HepG2 (cell line): ENCODE measurements at regions not wholly inside any gene's neighbourhood (a gene's known extent, or its start where the extent isn't known, plus 50 kb on each side); places are given as distances from the start of the nearest gene placed in this dataset.
"Not testable (repeated sequence)": the region's sequence is repeated elsewhere in the genome, so short reads cannot be mapped to it uniquely, and the experiment has no call there.

Experiments
- ATAC-seq: fragments of 200-7000 bp; cut with Tn5 transposase; 3 replicates; pipeline ENCODE4 v1.9.1; 2020; ENCODE audit warnings: mild to moderate bottlenecking, moderate library complexity
- BruUV-seq: library from RNA; stranded (reverse); fragments of 400-500 nt; replicated peaks from 2 replicates; lab custom pipeline; 2021; lab: Mats Ljungman, UMichigan
- CTCF ChIA-PET: fragments of 300-600 bp; formaldehyde crosslinking; extraction: SDS; loops from one replicate; lab custom pipeline; 2021; ENCODE audit warnings: low total read pairs, inconsistent platforms, low intra/inter-chr PET ratio; lab: Yijun Ruan, JAX
- POLR2A ChIA-PET: fragments of 350-600 bp; sonication (Branson Sonifier 250); formaldehyde crosslinking; loops from one replicate; lab custom pipeline; 2020; ENCODE audit warnings: antibody characterized with exemption, inconsistent platforms; lab: Yijun Ruan, JAX
- DNase-seq: peaks from one replicate; pipeline ENCODE4 v3.0.0-alpha.2; 2015; ENCODE audit warnings: low spot score
- FAIRE-seq: peaks from 3 replicates; lab custom pipeline; 2011; peaks lifted over from hg19 to GRCh38; lab: Jason Lieb, UNC
- H2AFZ ChIP-seq: one replicate; pipeline ENCODE4 v1.6.1; 2011; ENCODE audit warnings: low read length, inconsistent platforms
- H3K27ac ChIP-seq: fragments of 300-600 bp; 3 replicates; pipeline ENCODE4 v1.8.0; 2011; ENCODE audit warnings: mixed run types, mild to moderate bottlenecking, mixed read lengths, low read length, inconsistent platforms; ENCODE audit not compliant: insufficient read depth; ENCODE audit errors: extremely low read length
- H3K27me3 ChIP-seq, 2 experiments: fragments of 200-600 bp in 1 of 2; 2 replicates in 1 of 2; 3 replicates in 1 of 2; pipeline versions ENCODE4 v1.6.0 to v1.8.0; 2011; ENCODE audit warnings: low read length in 2 of 2, mild to moderate bottlenecking in 2 of 2, moderate library complexity in 2 of 2, inconsistent platforms in 1 of 2; ENCODE audit not compliant: insufficient read depth in 2 of 2, control insufficient read depth in 1 of 2
- H3K36me3 ChIP-seq, 2 experiments: fragments of 200-600 bp in 1 of 2; replicated peaks in 1 of 2; 2 replicates in 1 of 2; 3 replicates in 1 of 2; pipeline versions ENCODE4 v1.5.1 to v1.8.0; 2011; ENCODE audit warnings: low read length in 2 of 2, inconsistent platforms in 1 of 2; ENCODE audit not compliant: insufficient read depth in 2 of 2, control insufficient read depth in 1 of 2
- H3K4me1 ChIP-seq: 2 replicates; pipeline ENCODE4 v1.5.1; 2012; ENCODE audit warnings: low read length, inconsistent platforms; ENCODE audit not compliant: insufficient read depth
- H3K4me2 ChIP-seq: 2 replicates; pipeline ENCODE4 v1.6.0; 2011; ENCODE audit warnings: low read depth, low read length, inconsistent platforms
- H3K4me3 ChIP-seq, 3 experiments: fragments of 200-600 bp in 1 of 3; sonication (generic), shearing (Covaris generic) in 1 of 3; replicated peaks in 1 of 3; 2 replicates each; pipeline ENCODE4 v1.5.1; 2011 to 2016; ENCODE audit warnings: low read length in 3 of 3, inconsistent platforms in 2 of 3, low read depth in 2 of 3, mild to moderate bottlenecking in 2 of 3, control low read depth in 1 of 3, mixed read lengths in 1 of 3; ENCODE audit not compliant: insufficient read depth in 1 of 3
- H3K79me2 ChIP-seq: one replicate; pipeline ENCODE4 v1.6.1; 2011; ENCODE audit warnings: low read length, inconsistent platforms; ENCODE audit not compliant: insufficient read depth
- H3K9ac ChIP-seq: 2 replicates; pipeline ENCODE4 v1.6.0; 2011; ENCODE audit warnings: mild to moderate bottlenecking, low read depth, low read length, inconsistent platforms; ENCODE audit not compliant: insufficient read depth
- H3K9me3 ChIP-seq: 2 replicates; pipeline ENCODE4 v1.5.1; 2012; ENCODE audit warnings: mild to moderate bottlenecking, low read length
- H4K20me1 ChIP-seq: 2 replicates; pipeline ENCODE4 v1.6.0; 2011; ENCODE audit warnings: inconsistent platforms, mild to moderate bottlenecking, low read length, moderate library complexity; ENCODE audit not compliant: insufficient read depth
- EP300 ChIP-seq, 3 experiments: sonication (generic) in 1 of 3; formaldehyde crosslinking in 1 of 3; IDR thresholded peaks; 2 replicates each; pipeline versions ENCODE4 v1.5.1 to v1.6.1; 2011 to 2020; ENCODE audit warnings: low read depth in 2 of 3, low read length in 2 of 3, borderline replicate concordance in 1 of 3, improper control_type of control experiment in 1 of 3, mild to moderate bottlenecking in 1 of 3, missing genetic modification reagents in 1 of 3, moderate library complexity in 1 of 3
- HNF4A ChIP-seq: sonication (generic); formaldehyde crosslinking; IDR thresholded peaks from 2 replicates; pipeline ENCODE4 v1.4.0; 2020; ENCODE audit warnings: missing genetic modification reagents
- HNF4G ChIP-seq, 2 experiments: sonication (generic) in 1 of 2; formaldehyde crosslinking in 1 of 2; IDR thresholded peaks; 2 replicates each; pipeline versions ENCODE4 v1.4.0 to v1.6.1; 2011 to 2020; ENCODE audit warnings: borderline replicate concordance in 2 of 2, low read depth in 2 of 2, mild to moderate bottlenecking in 2 of 2, low read length in 1 of 2, missing genetic modification reagents in 1 of 2, moderate library complexity in 1 of 2
- NR2C2 ChIP-seq: sonication (generic); formaldehyde crosslinking; IDR thresholded peaks from 2 replicates; pipeline ENCODE4 v1.4.0; 2020; ENCODE audit warnings: missing genetic modification reagents, mild to moderate bottlenecking, moderate library complexity, borderline replicate concordance
- NR2F1 ChIP-seq, 2 experiments: fragments of 450-650 bp in 1 of 2; formaldehyde crosslinking in 1 of 2; IDR thresholded peaks; 2 replicates each; pipeline versions ENCODE4 v1.5.0 to v1.6.1; 2016 to 2020; ENCODE audit warnings: mild to moderate bottlenecking in 1 of 2, missing compliant biosample characterization in 1 of 2, missing genetic modification reagents in 1 of 2, moderate library complexity in 1 of 2
- POGZ ChIP-seq: sonication (generic); formaldehyde crosslinking; IDR thresholded peaks from 2 replicates; pipeline ENCODE4 v1.4.0; 2020; ENCODE audit warnings: mild to moderate bottlenecking, missing genetic modification reagents
- RARA ChIP-seq: IDR thresholded peaks from 2 replicates; pipeline ENCODE4 v1.6.1; 2016; ENCODE audit warnings: missing genetic modification reagents, missing compliant biosample characterization
- SOX13 ChIP-seq, 3 experiments: fragments of 450-650 bp in 1 of 3; sonication (generic) in 1 of 3; formaldehyde crosslinking in 1 of 3; IDR thresholded peaks in 2 of 3; conservative IDR thresholded peaks in 1 of 3; 2 replicates each; pipeline versions ENCODE4 v1.5.0 to v1.6.1; 2016 to 2020; ENCODE audit warnings: antibody characterized with exemption in 1 of 3, mild to moderate bottlenecking in 1 of 3, missing compliant biosample characterization in 1 of 3, missing genetic modification reagents in 1 of 3, moderate library complexity in 1 of 3
- SOX5 ChIP-seq: IDR thresholded peaks from 2 replicates; pipeline ENCODE4 v1.6.1; 2016; ENCODE audit warnings: borderline replicate concordance
- SOX6 ChIP-seq, 2 experiments: fragments of 450-650 bp in 1 of 2; sonication (generic) in 1 of 2; formaldehyde crosslinking in 1 of 2; IDR thresholded peaks; 2 replicates each; pipeline versions ENCODE4 v1.4.0 to v1.6.1; 2017 to 2020; ENCODE audit warnings: antibody characterized with exemption in 1 of 2, mild to moderate bottlenecking in 1 of 2, missing genetic modification reagents in 1 of 2
- TCF7 ChIP-seq: sonication (generic); IDR thresholded peaks from 2 replicates; pipeline ENCODE4 v1.6.1; 2016; ENCODE audit warnings: antibody characterized with exemption, low read depth
- TRIM24 ChIP-seq: sonication (generic); formaldehyde crosslinking; IDR thresholded peaks from 2 replicates; pipeline ENCODE4 v1.8.0; 2022; ENCODE audit warnings: mild to moderate bottlenecking, missing genetic modification reagents
- ZMYM2 ChIP-seq: sonication (generic); formaldehyde crosslinking; IDR thresholded peaks from 2 replicates; pipeline ENCODE4 v1.8.0; 2022; ENCODE audit warnings: mild to moderate bottlenecking, missing genetic modification reagents
- WGBS: methylation state at CpG from one replicate; pipeline ENCODE4 v1.1.6; 2017; ENCODE audit warnings: low lambda C conversion rate; 5-methylcytosine and 5-hydroxymethylcytosine counted together
- in situ Hi-C: cut with HindIII; loops from 2 replicates; pipeline ENCODE4 v1.10.0; 2017; ENCODE audit warnings: low pct_unique_long_range_greater_than_20kb; ENCODE audit not compliant: extremely low pct_ligation_motif_present
- intact Hi-C: fragments of 100-400 bp; cut with micrococcal nuclease; formaldehyde crosslinking; loops from one replicate; pipeline ENCODE4 v1.10.0; 2022; ENCODE audit not compliant: unreplicated experiment
- TF ChIP-seq, protein P1 (sequence below): IDR thresholded peaks from 2 replicates; pipeline ENCODE4 v1.4.0; 2020; ENCODE audit warnings: mild to moderate bottlenecking, missing genetic modification reagents
- TF ChIP-seq, protein P2 (sequence below): sonication (generic); formaldehyde crosslinking; conservative IDR thresholded peaks from 2 replicates; pipeline ENCODE4 v1.4.0; 2020; ENCODE audit warnings: mild to moderate bottlenecking, missing genetic modification reagents, moderate library complexity

DNA sequence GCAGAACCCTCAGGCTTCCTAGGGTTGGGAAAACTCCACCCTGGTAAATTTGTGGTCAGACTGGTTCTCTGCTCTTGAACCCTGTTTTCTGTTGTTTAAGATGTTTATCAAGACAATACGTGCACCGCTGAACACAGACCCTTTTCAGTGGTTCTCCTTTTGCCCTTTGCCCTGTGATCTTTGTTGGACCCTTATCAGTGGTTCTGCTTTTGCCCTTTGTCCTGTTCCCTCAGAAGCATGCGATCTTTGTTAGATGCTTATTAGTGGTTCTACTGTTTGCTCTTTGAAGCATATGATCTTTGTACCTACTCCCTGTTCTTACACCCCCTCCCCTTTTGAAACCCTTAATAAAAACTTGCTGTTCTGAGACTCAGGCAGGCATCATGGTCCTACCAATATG lies 93.6 kb upstream of the CEP78 start:
- peak; percentile 29; the same call in 1 of the 2 replicates for TF ChIP-seq RARA
- TF ChIP-seq SOX5 = peak; percentile 50
- peak; percentile 58; the same call in 1 of the 2 replicates for TF ChIP-seq HNF4G (IDR thresholded peaks at IDR 0.05; ENCODE audit: borderline replicate concordance, low read depth, low read length)
- TF ChIP-seq HNF4G (CRISPR knock-in tag; IDR thresholded peaks at IDR 0.05; ENCODE audit: borderline replicate concordance, low read depth) = peak; percentile 43; the same call in 1 of the 2 replicates
- TF ChIP-seq NR2F1 (CRISPR knock-in tag; IDR thresholded peaks at IDR 0.05) = 0 out of 4 replicates have a peak, but pooled peaks of 1 of the 2 experiments have one; percentile 19
- TF ChIP-seq, protein P1, sequence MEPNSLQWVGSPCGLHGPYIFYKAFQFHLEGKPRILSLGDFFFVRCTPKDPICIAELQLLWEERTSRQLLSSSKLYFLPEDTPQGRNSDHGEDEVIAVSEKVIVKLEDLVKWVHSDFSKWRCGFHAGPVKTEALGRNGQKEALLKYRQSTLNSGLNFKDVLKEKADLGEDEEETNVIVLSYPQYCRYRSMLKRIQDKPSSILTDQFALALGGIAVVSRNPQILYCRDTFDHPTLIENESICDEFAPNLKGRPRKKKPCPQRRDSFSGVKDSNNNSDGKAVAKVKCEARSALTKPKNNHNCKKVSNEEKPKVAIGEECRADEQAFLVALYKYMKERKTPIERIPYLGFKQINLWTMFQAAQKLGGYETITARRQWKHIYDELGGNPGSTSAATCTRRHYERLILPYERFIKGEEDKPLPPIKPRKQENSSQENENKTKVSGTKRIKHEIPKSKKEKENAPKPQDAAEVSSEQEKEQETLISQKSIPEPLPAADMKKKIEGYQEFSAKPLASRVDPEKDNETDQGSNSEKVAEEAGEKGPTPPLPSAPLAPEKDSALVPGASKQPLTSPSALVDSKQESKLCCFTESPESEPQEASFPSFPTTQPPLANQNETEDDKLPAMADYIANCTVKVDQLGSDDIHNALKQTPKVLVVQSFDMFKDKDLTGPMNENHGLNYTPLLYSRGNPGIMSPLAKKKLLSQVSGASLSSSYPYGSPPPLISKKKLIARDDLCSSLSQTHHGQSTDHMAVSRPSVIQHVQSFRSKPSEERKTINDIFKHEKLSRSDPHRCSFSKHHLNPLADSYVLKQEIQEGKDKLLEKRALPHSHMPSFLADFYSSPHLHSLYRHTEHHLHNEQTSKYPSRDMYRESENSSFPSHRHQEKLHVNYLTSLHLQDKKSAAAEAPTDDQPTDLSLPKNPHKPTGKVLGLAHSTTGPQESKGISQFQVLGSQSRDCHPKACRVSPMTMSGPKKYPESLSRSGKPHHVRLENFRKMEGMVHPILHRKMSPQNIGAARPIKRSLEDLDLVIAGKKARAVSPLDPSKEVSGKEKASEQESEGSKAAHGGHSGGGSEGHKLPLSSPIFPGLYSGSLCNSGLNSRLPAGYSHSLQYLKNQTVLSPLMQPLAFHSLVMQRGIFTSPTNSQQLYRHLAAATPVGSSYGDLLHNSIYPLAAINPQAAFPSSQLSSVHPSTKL (CRISPR knock-in tag) = peak; percentile 25; the same call in 1 of the 2 replicates
- TF ChIP-seq NR2C2 (CRISPR knock-in tag) = peak; percentile 40; the same call in 1 of the 2 replicates
- TF ChIP-seq EP300 (IDR thresholded peaks at IDR 0.05; ENCODE audit: low read depth in 2 of 2, low read length in 2 of 2) = 0 out of 4 replicates have a peak, but pooled peaks of 1 of the 2 experiments have one; percentile 10
- H3K9ac ChIP-seq; H4K20me1 ChIP-seq; POLR2A ChIA-PET; H3K4me2 ChIP-seq; intact Hi-C loops; H3K27ac ChIP-seq; H3K27me3 ChIP-seq; FAIRE-seq; H3K79me2 ChIP-seq; H2AFZ ChIP-seq; CTCF ChIA-PET; H3K4me3 ChIP-seq; ATAC-seq; BruUV-seq; H3K36me3 ChIP-seq; in situ Hi-C loops; TF ChIP-seq EP300 (CRISPR knock-in tag; IDR thresholded peaks at IDR 0.05; ENCODE audit: borderline replicate concordance); SOX13 (IDR thresholded peaks at IDR 0.05); SOX6 (IDR thresholded peaks at IDR 0.05): not testable (repeated sequence)
- TF ChIP-seq ZMYM2 (CRISPR knock-in tag) = peak; percentile 72
- TF ChIP-seq POGZ (CRISPR knock-in tag) = peak; percentile 40; the same call in 1 of the 2 replicates
- peak; percentile 78; the same call in 1 of the 2 replicates for TF ChIP-seq TRIM24 (CRISPR knock-in tag)
- TF ChIP-seq TCF7 = peak; percentile 29; the same call in 1 of the 2 replicates
- peak; percentile 85 for TF ChIP-seq HNF4A
- TF ChIP-seq SOX13 (CRISPR knock-in tag; conservative IDR thresholded peaks at IDR 0.05 in 1 of 2, IDR thresholded peaks at IDR 0.05 in 1 of 2) = peak in 1 of 2 experiments; percentile 63; a peak in 2 of 4 replicates
- TF ChIP-seq, protein P2, sequence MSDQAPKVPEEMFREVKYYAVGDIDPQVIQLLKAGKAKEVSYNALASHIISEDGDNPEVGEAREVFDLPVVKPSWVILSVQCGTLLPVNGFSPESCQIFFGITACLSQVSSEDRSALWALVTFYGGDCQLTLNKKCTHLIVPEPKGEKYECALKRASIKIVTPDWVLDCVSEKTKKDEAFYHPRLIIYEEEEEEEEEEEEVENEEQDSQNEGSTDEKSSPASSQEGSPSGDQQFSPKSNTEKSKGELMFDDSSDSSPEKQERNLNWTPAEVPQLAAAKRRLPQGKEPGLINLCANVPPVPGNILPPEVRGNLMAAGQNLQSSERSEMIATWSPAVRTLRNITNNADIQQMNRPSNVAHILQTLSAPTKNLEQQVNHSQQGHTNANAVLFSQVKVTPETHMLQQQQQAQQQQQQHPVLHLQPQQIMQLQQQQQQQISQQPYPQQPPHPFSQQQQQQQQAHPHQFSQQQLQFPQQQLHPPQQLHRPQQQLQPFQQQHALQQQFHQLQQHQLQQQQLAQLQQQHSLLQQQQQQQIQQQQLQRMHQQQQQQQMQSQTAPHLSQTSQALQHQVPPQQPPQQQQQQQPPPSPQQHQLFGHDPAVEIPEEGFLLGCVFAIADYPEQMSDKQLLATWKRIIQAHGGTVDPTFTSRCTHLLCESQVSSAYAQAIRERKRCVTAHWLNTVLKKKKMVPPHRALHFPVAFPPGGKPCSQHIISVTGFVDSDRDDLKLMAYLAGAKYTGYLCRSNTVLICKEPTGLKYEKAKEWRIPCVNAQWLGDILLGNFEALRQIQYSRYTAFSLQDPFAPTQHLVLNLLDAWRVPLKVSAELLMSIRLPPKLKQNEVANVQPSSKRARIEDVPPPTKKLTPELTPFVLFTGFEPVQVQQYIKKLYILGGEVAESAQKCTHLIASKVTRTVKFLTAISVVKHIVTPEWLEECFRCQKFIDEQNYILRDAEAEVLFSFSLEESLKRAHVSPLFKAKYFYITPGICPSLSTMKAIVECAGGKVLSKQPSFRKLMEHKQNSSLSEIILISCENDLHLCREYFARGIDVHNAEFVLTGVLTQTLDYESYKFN (CRISPR knock-in tag) = peak; percentile 36; the same call in 1 of the 2 replicates
- peak; percentile 70 for TF ChIP-seq SOX6 (CRISPR knock-in tag; IDR thresholded peaks at IDR 0.05)
- peak; percentile 28 for DNase-seq
- Histone ChIP-seq H3K4me1 (peaks cover 14% of the 10 kb centered on the region), H3K9me3 (peaks cover 24% of the 10 kb centered on the region)
- WGBS = 2% methylated on average over 3 of the region's 3 CpGs
